Neural crest cell (in vitro differentiated cells): ENCODE measurements at regions not wholly inside any gene's neighbourhood (a gene's known extent, or its start where the extent isn't known, plus 50 kb on each side); places are given as distances from the start of the nearest gene placed in this dataset.

Source experiments
- DNase-seq: peaks from one replicate; pipeline ENCODE4 v3.0.0; 2021; ENCODE audit warnings: low read depth, mixed read lengths, low spot score
- H3K27ac Mint-ChIP-seq: one replicate; pipeline ENCODE4 v1.8.0; 2021; ENCODE audit warnings: mild to moderate bottlenecking, mixed read lengths; ENCODE audit not compliant: unreplicated experiment
- H3K27me3 Mint-ChIP-seq: 2 replicates; pipeline ENCODE4 v1.8.0; 2021; ENCODE audit warnings: low read depth, mild to moderate bottlenecking, mixed read lengths
- H3K36me3 Mint-ChIP-seq: 2 replicates; pipeline ENCODE4 v1.8.0; 2021; ENCODE audit warnings: low read depth, mild to moderate bottlenecking, mixed read lengths
- H3K4me1 Mint-ChIP-seq: 2 replicates; pipeline ENCODE4 v1.8.0; 2021; ENCODE audit warnings: mixed read lengths
- H3K4me3 Mint-ChIP-seq: one replicate; pipeline ENCODE4 v1.8.0; 2021; ENCODE audit warnings: mild to moderate bottlenecking, mixed read lengths
- H3K9me3 Mint-ChIP-seq: 2 replicates; pipeline ENCODE4 v1.8.0; 2021; ENCODE audit warnings: mixed read lengths
- CTCF ChIP-seq: fragments of 200-600 bp; sonication (generic); conservative IDR thresholded peaks from 2 replicates; pipeline ENCODE4 v1.5.0; 2021; ENCODE audit warnings: antibody characterized with exemption, mild to moderate bottlenecking

- no peak for TF ChIP-seq CTCF
- no peak for DNase-seq
- Mint-ChIP-seq H3K27ac (no peak overlapping the region), H3K27me3 (no peaks in the 10 kb centered on the region), H3K4me3 (no peak overlapping the region), H3K36me3 (no peaks in the 10 kb centered on the region), H3K4me1 (no peaks in the 10 kb centered on the region), H3K9me3 (no peaks in the 10 kb centered on the region)
Measured at GRCh38 chr11:109298865-109299264, 123.1 kb upstream of the C11orf87 start.

GRCh38 chr11:109300211-109300610 lies 121.8 kb upstream of the C11orf87 start:
- no peak for TF ChIP-seq CTCF
- no peak overlapping the region for H3K4me3 Mint-ChIP-seq
- no peaks in the 10 kb centered on the region for H3K4me1 Mint-ChIP-seq
- H3K36me3 Mint-ChIP-seq = no peaks in the 10 kb centered on the region
- DNase-seq = no peak
- H3K27me3 Mint-ChIP-seq = no peaks in the 10 kb centered on the region
- H3K9me3 Mint-ChIP-seq = no peaks in the 10 kb centered on the region
- no peak overlapping the region for H3K27ac Mint-ChIP-seq

GRCh38 chr11:109302591-109303334 lies 119.2 kb upstream of the C11orf87 start:
- DNase-seq = no peak
- no peaks in the 10 kb centered on the region for H3K27me3 Mint-ChIP-seq
- H3K9me3 Mint-ChIP-seq = no peaks in the 10 kb centered on the region
- no peak for TF ChIP-seq CTCF
- H3K4me3 Mint-ChIP-seq = no peak overlapping the region
- no peak overlapping the region for H3K27ac Mint-ChIP-seq
- no peaks in the 10 kb centered on the region for H3K4me1 Mint-ChIP-seq
- no peaks in the 10 kb centered on the region for H3K36me3 Mint-ChIP-seq

- Mint-ChIP-seq H3K4me3 (no peak overlapping the region), H3K27ac (no peak overlapping the region), H3K4me1 (no peaks in the 10 kb centered on the region), H3K36me3 (no peaks in the 10 kb centered on the region), H3K27me3 (no peaks in the 10 kb centered on the region), H3K9me3 (no peaks in the 10 kb centered on the region)
- no peak for DNase-seq
- TF ChIP-seq CTCF = no peak
Measured at GRCh38 chr11:109303342-109303741, 118.6 kb upstream of the C11orf87 start.

- no peak for DNase-seq
- Mint-ChIP-seq H3K27me3 (no peaks in the 10 kb centered on the region), H3K9me3 (no peaks in the 10 kb centered on the region), H3K4me3 (no peak overlapping the region), H3K27ac (no peak overlapping the region), H3K36me3 (no peaks in the 10 kb centered on the region), H3K4me1 (no peaks in the 10 kb centered on the region)
- TF ChIP-seq CTCF = no peak
Measured at GRCh38 chr11:109304159-109304558, 117.8 kb upstream of the C11orf87 start.
